GM19372 (cell line): ENCODE measurements at regions not wholly inside any gene's neighbourhood (a gene's known extent, or its start where the extent isn't known, plus 50 kb on each side); places are given as distances from the start of the nearest gene placed in this dataset.
"Not testable (repeated sequence)": the region's sequence is repeated elsewhere in the genome, so short reads cannot be mapped to it uniquely, and the experiment has no call there.

Experiments used
- ATAC-seq: cut with Tn5 transposase; IDR thresholded peaks from one replicate; pipeline ENCODE4 v1.9.1; 2021; ENCODE audit warnings: mild to moderate bottlenecking, low read depth, moderate library complexity; ENCODE audit not compliant: unreplicated experiment

GRCh38 chr3:159332535-159333099, 530.8 kb downstream of the MFSD1 start:
- no peak for ATAC-seq

GRCh38 chr3:159339131-159339530, 537.3 kb downstream of the MFSD1 start:
- no peak for ATAC-seq

GRCh38 chr3:159340877-159341500, 539.1 kb downstream of the MFSD1 start:
- no peak for ATAC-seq

- no peak for ATAC-seq
These were observed 544.5 kb downstream of the MFSD1 start for GRCh38 chr3:159346271-159346903.

- ATAC-seq = no peak
These were observed 546.6 kb downstream of the MFSD1 start for GRCh38 chr3:159348431-159348830.

GRCh38 chr3:159356606-159357005, 554.8 kb downstream of the MFSD1 start:
- ATAC-seq = no peak

GRCh38 chr3:159364511-159364910, 562.7 kb downstream of the MFSD1 start:
- no peak for ATAC-seq

- ATAC-seq = no peak
These were observed 564.6 kb downstream of the MFSD1 start for GRCh38 chr3:159366476-159366875.

- ATAC-seq = no peak
These were observed 570.1 kb downstream of the MFSD1 start for GRCh38 chr3:159371961-159372360.

GRCh38 chr3:159378396-159379194, 576.7 kb downstream of the MFSD1 start:
- ATAC-seq = no peak

- no peak for ATAC-seq
These were observed 579.0 kb downstream of the MFSD1 start for GRCh38 chr3:159380891-159381290.

- ATAC-seq = no peak
These were observed 588.9 kb downstream of the MFSD1 start for GRCh38 chr3:159390656-159391212.

GRCh38 chr3:159397683-159398082, 591.0 kb upstream of the IL12A start:
- not testable (repeated sequence) for ATAC-seq

- ATAC-seq = no peak
These were observed 587.6 kb upstream of the IL12A start for GRCh38 chr3:159401069-159401468.

GRCh38 chr3:159409711-159410110, 578.9 kb upstream of the IL12A start:
- not testable (repeated sequence) for ATAC-seq

GRCh38 chr3:159413319-159413718, 575.3 kb upstream of the IL12A start:
- no peak for ATAC-seq

- ATAC-seq = no peak
These were observed 571.8 kb upstream of the IL12A start for GRCh38 chr3:159416856-159417255.

GRCh38 chr3:159417761-159418160, 570.9 kb upstream of the IL12A start:
- ATAC-seq = no peak

GRCh38 chr3:159418571-159419526, 569.8 kb upstream of the IL12A start:
- no peak for ATAC-seq

- ATAC-seq = no peak
These were observed 558.9 kb upstream of the IL12A start for GRCh38 chr3:159429702-159430101.
